Activated T-cell treated with anti-CD3 and anti-CD28 coated beads, Interleukin-2, amount 50 U/mL, for 72 hours (primary cell): ENCODE measurements at regions not wholly inside any gene's neighbourhood (a gene's known extent, or its start where the extent isn't known, plus 50 kb on each side); places are given as distances from the start of the nearest gene placed in this dataset.

Experiments used
- ATAC-seq, 2 donors: fragments of 150-1000 bp; cut with Tn5 transposase; replicated peaks in 1 of 2; 2 replicates each; pipeline ENCODE4 v1.10.0; 2021; ENCODE audit warnings: moderate library complexity in 2 of 2, mild to moderate bottlenecking in 1 of 2
- DNase-seq, 2 donors: peaks; one replicate each; pipeline ENCODE4 v3.0.0; 2021 to 2022; ENCODE audit warnings: mixed read lengths in 1 of 2
- H3K27ac Mint-ChIP-seq: one replicate; pipeline ENCODE4 v1.8.0; 2022; ENCODE audit warnings: mild to moderate bottlenecking, moderate library complexity, mixed read lengths
- H3K27me3 Mint-ChIP-seq: one replicate; pipeline ENCODE4 v1.8.0; 2022; ENCODE audit warnings: low read depth, mixed read lengths
- H3K36me3 Mint-ChIP-seq, 2 donors: one replicate each; pipeline ENCODE4 v1.8.0; 2022; ENCODE audit warnings: mixed read lengths in 2 of 2, mild to moderate bottlenecking in 1 of 2; ENCODE audit not compliant: insufficient read depth in 2 of 2
- H3K4me1 Mint-ChIP-seq: one replicate; pipeline ENCODE4 v1.8.0; 2022; ENCODE audit warnings: low read depth, mixed read lengths
- H3K4me3 Mint-ChIP-seq, 2 donors: one replicate each; pipeline ENCODE4 v1.8.0; 2022; ENCODE audit warnings: mild to moderate bottlenecking in 2 of 2, mixed read lengths in 2 of 2, moderate library complexity in 2 of 2
- H3K9me3 Mint-ChIP-seq, 2 donors: one replicate each; pipeline ENCODE4 v1.8.0; 2022; ENCODE audit warnings: mixed read lengths in 2 of 2

- Mint-ChIP-seq H3K4me3 (no peak overlapping the region), H3K9me3 (no peaks in the 10 kb centered on the region), H3K27me3 (peaks cover 6% of the 10 kb centered on the region), H3K36me3 (no peaks in the 10 kb centered on the region), H3K4me1 (no peaks in the 10 kb centered on the region), H3K27ac (no peak overlapping the region)
- DNase-seq, result no peak
- no peak for ATAC-seq
Measured at GRCh38 chrX:124548571-124548970, 202.2 kb downstream of the SH2D1A start.

- Mint-ChIP-seq H3K36me3 (no peaks in the 10 kb centered on the region), H3K9me3 (no peaks in the 10 kb centered on the region), H3K4me1 (peaks cover 5% of the 10 kb centered on the region), H3K27me3 (no peaks in the 10 kb centered on the region), H3K27ac (no peak overlapping the region), H3K4me3 (no peak overlapping the region)
- no peak for DNase-seq
- peak; percentile 19 to 29 for ATAC-seq
Measured at GRCh38 chrX:124555036-124555595, 208.8 kb downstream of the SH2D1A start.

- Mint-ChIP-seq H3K27ac (no peak overlapping the region), H3K4me1 (peaks cover 5% of the 10 kb centered on the region), H3K27me3 (no peaks in the 10 kb centered on the region), H3K9me3 (no peaks in the 10 kb centered on the region), H3K4me3 (no peak overlapping the region), H3K36me3 (no peaks in the 10 kb centered on the region)
- ATAC-seq (no peak), DNase-seq (no peak)
Measured at GRCh38 chrX:124557976-124558375, 211.6 kb downstream of the SH2D1A start.

GRCh38 chrX:124573468-124573867 is 227.1 kb downstream of the SH2D1A start:
- H3K4me3 Mint-ChIP-seq, result no peak overlapping the region

GRCh38 chrX:124592744-124593143 is 246.4 kb downstream of the SH2D1A start:
- no peak overlapping the region for H3K4me3 Mint-ChIP-seq
- no peak overlapping the region for H3K27ac Mint-ChIP-seq
- H3K9me3 Mint-ChIP-seq, result peaks cover 0 to 5% of the 10 kb centered on the region in 2 donors
- H3K27me3 Mint-ChIP-seq, result peaks cover 5% of the 10 kb centered on the region
- ATAC-seq (no peak), DNase-seq (no peak)
- H3K4me1 Mint-ChIP-seq, result no peaks in the 10 kb centered on the region
- H3K36me3 Mint-ChIP-seq, result peaks cover 0 to 5% of the 10 kb centered on the region in 2 donors

More at GRCh38 chrX:124573468-124573867, 227.1 kb downstream of the SH2D1A start:
- H3K27me3 Mint-ChIP-seq, result peaks cover 7% of the 10 kb centered on the region
- ATAC-seq (no peak), DNase-seq (no peak)
- no peaks in the 10 kb centered on the region for H3K36me3 Mint-ChIP-seq
- H3K9me3 Mint-ChIP-seq, result no peaks in the 10 kb centered on the region
- no peak overlapping the region for H3K27ac Mint-ChIP-seq
- no peaks in the 10 kb centered on the region for H3K4me1 Mint-ChIP-seq

DNA sequence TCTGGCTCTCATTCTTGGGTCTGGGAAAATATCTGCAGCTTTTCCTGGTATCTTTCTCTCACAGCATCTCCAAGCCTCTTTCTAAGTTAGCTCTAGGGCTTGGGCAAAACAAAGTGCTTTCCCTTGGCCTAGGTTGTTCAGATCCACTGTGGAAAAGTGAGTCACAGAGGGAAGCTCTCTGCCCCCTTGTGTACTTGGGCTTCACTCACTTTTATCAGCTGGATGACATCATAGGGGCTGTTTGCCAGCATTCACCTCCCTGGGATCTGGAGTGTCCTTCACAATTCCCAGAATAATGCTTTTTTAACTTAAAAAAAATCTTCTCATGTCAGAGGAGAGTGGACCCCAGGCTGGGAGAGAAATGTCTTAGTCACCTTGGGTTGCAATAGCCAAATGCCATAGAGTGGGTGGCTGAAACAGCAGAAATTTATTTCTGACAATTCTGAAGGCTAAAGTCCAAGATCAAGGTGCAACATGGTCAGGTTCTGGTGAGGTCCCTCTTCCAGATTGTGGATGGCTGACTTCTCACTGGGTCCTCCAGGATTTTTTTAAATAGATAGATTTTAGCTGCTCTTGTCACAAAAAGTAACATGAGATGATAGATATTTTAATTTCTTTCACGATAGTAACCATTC is 247.8 kb downstream of the SH2D1A start:
- H3K4me1 Mint-ChIP-seq, result no peaks in the 10 kb centered on the region
- H3K27ac Mint-ChIP-seq, result no peak overlapping the region
- H3K27me3 Mint-ChIP-seq, result peaks cover 5% of the 10 kb centered on the region
- no peak for ATAC-seq
- no peak overlapping the region for H3K4me3 Mint-ChIP-seq
- H3K36me3 Mint-ChIP-seq, result no peaks in the 10 kb centered on the region
- DNase-seq, result no peak
- peaks cover 0 to 4% of the 10 kb centered on the region in 2 donors for H3K9me3 Mint-ChIP-seq

GRCh38 chrX:124605511-124605910 is 259.1 kb downstream of the SH2D1A start:
- no peak overlapping the region for H3K27ac Mint-ChIP-seq
- ATAC-seq (no peak), DNase-seq (no peak)
- no peaks in the 10 kb centered on the region for H3K36me3 Mint-ChIP-seq
- no peaks in the 10 kb centered on the region for H3K9me3 Mint-ChIP-seq
- H3K27me3 Mint-ChIP-seq, result no peaks in the 10 kb centered on the region
- no peaks in the 10 kb centered on the region for H3K4me1 Mint-ChIP-seq
- H3K4me3 Mint-ChIP-seq, result no peak overlapping the region

- Mint-ChIP-seq H3K36me3 (no peaks in the 10 kb centered on the region), H3K27ac (no peak overlapping the region), H3K4me3 (no peak overlapping the region), H3K27me3 (no peaks in the 10 kb centered on the region), H3K9me3 (no peaks in the 10 kb centered on the region), H3K4me1 (no peaks in the 10 kb centered on the region)
- no peak for ATAC-seq
- DNase-seq, result no peak
Measured at GRCh38 chrX:124606724-124607123, 260.4 kb downstream of the SH2D1A start.

DNA sequence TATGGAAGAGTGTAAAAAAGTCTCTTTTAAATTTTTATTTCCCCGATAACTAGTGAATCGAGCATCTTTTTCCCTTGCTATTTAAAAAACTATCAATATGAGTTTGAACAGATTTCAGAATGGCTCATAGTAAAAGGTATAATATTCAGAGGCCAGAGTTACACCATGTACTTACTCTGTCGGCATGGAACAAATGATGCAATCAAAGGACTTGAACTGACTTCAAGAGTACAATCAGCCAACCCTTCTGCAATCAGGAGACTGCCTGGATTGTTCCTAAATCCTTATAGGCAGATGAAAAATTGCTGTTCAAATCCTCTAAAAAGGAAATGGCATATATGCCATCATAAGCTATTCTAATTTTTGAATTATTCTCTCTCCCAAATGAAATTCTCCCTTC is 273.3 kb downstream of the SH2D1A start:
- H3K36me3 Mint-ChIP-seq, result no peaks in the 10 kb centered on the region
- ATAC-seq (no peak), DNase-seq (no peak)
- H3K27ac Mint-ChIP-seq, result no peak overlapping the region
- H3K27me3 Mint-ChIP-seq, result no peaks in the 10 kb centered on the region
- no peaks in the 10 kb centered on the region for H3K4me1 Mint-ChIP-seq
- H3K9me3 Mint-ChIP-seq, result no peaks in the 10 kb centered on the region
- H3K4me3 Mint-ChIP-seq, result no peak overlapping the region

- no peaks in the 10 kb centered on the region for H3K9me3 Mint-ChIP-seq
- no peaks in the 10 kb centered on the region for H3K27me3 Mint-ChIP-seq
- no peaks in the 10 kb centered on the region for H3K4me1 Mint-ChIP-seq
Measured at GRCh38 chrX:124634363-124634762, 288.0 kb downstream of the SH2D1A start.

GRCh38 chrX:124641737-124642491 is 295.6 kb downstream of the SH2D1A start:
- DNase-seq (no peak), ATAC-seq (no peak)
- Mint-ChIP-seq H3K9me3 (no peaks in the 10 kb centered on the region), H3K27me3 (peaks cover 5% of the 10 kb centered on the region), H3K36me3 (no peaks in the 10 kb centered on the region), H3K27ac (no peak overlapping the region), H3K4me3 (no peak overlapping the region), H3K4me1 (no peaks in the 10 kb centered on the region)

More at GRCh38 chrX:124634363-124634762, 288.0 kb downstream of the SH2D1A start:
- ATAC-seq (no peak), DNase-seq (no peak)
- H3K36me3 Mint-ChIP-seq, result no peaks in the 10 kb centered on the region
- no peak overlapping the region for H3K27ac Mint-ChIP-seq
- H3K4me3 Mint-ChIP-seq, result no peak overlapping the region

GRCh38 chrX:124646403-124646802 is 300.0 kb downstream of the SH2D1A start:
- Mint-ChIP-seq H3K4me1 (no peaks in the 10 kb centered on the region), H3K9me3 (no peaks in the 10 kb centered on the region), H3K36me3 (no peaks in the 10 kb centered on the region), H3K27me3 (peaks cover 5% of the 10 kb centered on the region), H3K4me3 (no peak overlapping the region), H3K27ac (no peak overlapping the region)
- ATAC-seq, result no peak
- no peak for DNase-seq

GRCh38 chrX:124651031-124651430 is 304.7 kb downstream of the SH2D1A start:
- Mint-ChIP-seq H3K27ac (no peak overlapping the region), H3K4me3 (no peak overlapping the region), H3K36me3 (no peaks in the 10 kb centered on the region), H3K4me1 (no peaks in the 10 kb centered on the region), H3K9me3 (no peaks in the 10 kb centered on the region), H3K27me3 (peaks cover 26% of the 10 kb centered on the region)
- no peak for DNase-seq
- ATAC-seq, result no peak
